Prostate gland (tissue), 2 donors: ENCODE measurements at regions not wholly inside any gene's neighbourhood (a gene's known extent, or its start where the extent isn't known, plus 50 kb on each side); places are given as distances from the start of the nearest gene placed in this dataset.

Source experiments
- DNase-seq: peaks from one replicate; pipeline ENCODE4 v3.0.0-alpha.2; 2019; ENCODE audit warnings: low spot score
- H3K27ac ChIP-seq, 2 donors: fragments of 200-600 bp; sonication (generic); 2 replicates each; pipeline ENCODE4 v1.5.1; 2017 to 2019
- H3K27me3 ChIP-seq: fragments of 200-600 bp; sonication (generic); replicated peaks from 2 replicates; pipeline ENCODE4 v1.5.1; 2019; ENCODE audit not compliant: insufficient read depth
- H3K36me3 ChIP-seq, 2 donors: fragments of 200-600 bp; sonication (generic); 1 replicate in 1 of 2; 2 replicates in 1 of 2; pipeline versions ENCODE4 v1.5.1 to v1.8.1; 2017 to 2019
- H3K4me1 ChIP-seq: fragments of 200-600 bp; sonication (generic); replicated peaks from 2 replicates; pipeline ENCODE4 v1.5.1; 2019
- H3K4me3 ChIP-seq, 2 donors: fragments of 200-600 bp; sonication (generic); 2 replicates each; pipeline ENCODE4 v1.5.1; 2017 to 2019
- H3K9me3 ChIP-seq: fragments of 200-600 bp; sonication (generic); 2 replicates; pipeline ENCODE4 v1.5.1; 2017
- CTCF ChIP-seq, 4 experiments: fragments of 200-600 bp in 2 of 4; fragments of 450-650 bp in 2 of 4; sonication (generic) in 2 of 4; IDR thresholded peaks; 1 replicate in 3 of 4; 2 replicates in 1 of 4; pipeline ENCODE4 v1.5.1; 2016 to 2019; ENCODE audit warnings: antibody characterized with exemption in 4 of 4, mild to moderate bottlenecking in 2 of 4, moderate library complexity in 2 of 4
- POLR2A ChIP-seq: fragments of 450-650 bp; IDR thresholded peaks from one replicate; pipeline ENCODE4 v1.6.1; 2016; ENCODE audit warnings: antibody characterized with exemption, mild to moderate bottlenecking
- POLR2AphosphoS5 ChIP-seq: sonication (generic); formaldehyde crosslinking; IDR thresholded peaks from one replicate; pipeline ENCODE4 v1.6.1; 2017; ENCODE audit warnings: antibody characterized with exemption
- WGBS: methylation state at CpG from one replicate; pipeline ENCODE4 v1.1.5; 2018; 5-methylcytosine and 5-hydroxymethylcytosine counted together
- intact Hi-C: fragments of 100-400 bp; cut with DNase I; formaldehyde crosslinking; loops from one replicate; pipeline ENCODE4 v1.14.2; 2022

GRCh38 chr1:221154932-221155331 is 275.7 kb downstream of the HLX start:
- intact Hi-C loops: no loop called here
- no peak for DNase-seq
- no peaks in the 10 kb centered on the region for H3K9me3 ChIP-seq
- H3K27ac ChIP-seq: no peak overlapping the region
- H3K4me3 ChIP-seq: no peak overlapping the region
- H3K4me1 ChIP-seq: no peaks in the 10 kb centered on the region
- H3K36me3 ChIP-seq: no peaks in the 10 kb centered on the region
- TF ChIP-seq POLR2A: no peak
- no peak for TF ChIP-seq CTCF (IDR thresholded peaks at IDR 0.05)
- TF ChIP-seq POLR2AphosphoS5: no peak
- no peaks in the 10 kb centered on the region for H3K27me3 ChIP-seq
- 50% methylated on average over 1 of the region's 1 CpG for WGBS

- no peak for TF ChIP-seq CTCF (IDR thresholded peaks at IDR 0.05)
- TF ChIP-seq POLR2A: no peak
- TF ChIP-seq POLR2AphosphoS5: no peak
- no peak overlapping the region for H3K4me3 ChIP-seq
- H3K9me3 ChIP-seq: no peaks in the 10 kb centered on the region
- no peaks in the 10 kb centered on the region for H3K27me3 ChIP-seq
- no peak for DNase-seq
- no peaks in the 10 kb centered on the region for H3K36me3 ChIP-seq
- WGBS: 52% methylated on average over 6 of the region's 6 CpGs
- no peaks in the 10 kb centered on the region for H3K4me1 ChIP-seq
- H3K27ac ChIP-seq: no peak overlapping the region
- intact Hi-C loops: no loop called here
Measured at GRCh38 chr1:221157026-221157761, 278.0 kb downstream of the HLX start.

- intact Hi-C loops: no loop called here
- 86% methylated on average over 2 of the region's 2 CpGs for WGBS
Measured at GRCh38 chr1:221159608-221160007, 280.4 kb downstream of the HLX start.

GRCh38 chr1:221161571-221162041 is 282.4 kb downstream of the HLX start:
- no peak for TF ChIP-seq POLR2A
- TF ChIP-seq POLR2AphosphoS5: no peak
- TF ChIP-seq CTCF (IDR thresholded peaks at IDR 0.05): no peak
- Histone ChIP-seq H3K4me1 (no peaks in the 10 kb centered on the region), H3K9me3 (no peaks in the 10 kb centered on the region), H3K36me3 (no peaks in the 10 kb centered on the region), H3K27ac (no peak overlapping the region), H3K4me3 (no peak overlapping the region), H3K27me3 (no peaks in the 10 kb centered on the region)
- 19% methylated on average over 1 of the region's 1 CpG for WGBS
- intact Hi-C loops: no loop called here
- DNase-seq: no peak

More at GRCh38 chr1:221159608-221160007, 280.4 kb downstream of the HLX start:
- Histone ChIP-seq H3K27me3 (no peaks in the 10 kb centered on the region), H3K36me3 (no peaks in the 10 kb centered on the region), H3K9me3 (no peaks in the 10 kb centered on the region), H3K4me3 (no peak overlapping the region), H3K27ac (no peak overlapping the region), H3K4me1 (no peaks in the 10 kb centered on the region)
- TF ChIP-seq POLR2A: no peak
- DNase-seq: no peak

GRCh38 chr1:221162352-221162751 is 283.1 kb downstream of the HLX start:
- Histone ChIP-seq H3K27ac (no peak overlapping the region), H3K9me3 (no peaks in the 10 kb centered on the region), H3K4me1 (no peaks in the 10 kb centered on the region), H3K27me3 (no peaks in the 10 kb centered on the region), H3K36me3 (no peaks in the 10 kb centered on the region), H3K4me3 (no peak overlapping the region)
- WGBS: 40% methylated on average over 2 of the region's 2 CpGs
- intact Hi-C loops: no loop called here
- DNase-seq: no peak
- TF ChIP-seq POLR2AphosphoS5: no peak
- no peak for TF ChIP-seq CTCF (IDR thresholded peaks at IDR 0.05)
- no peak for TF ChIP-seq POLR2A
